HCT116 (cell line): ENCODE measurements at regions not wholly inside any gene's neighbourhood (a gene's known extent, or its start where the extent isn't known, plus 50 kb on each side); places are given as distances from the start of the nearest gene placed in this dataset.
"Not testable (repeated sequence)": the region's sequence is repeated elsewhere in the genome, so short reads cannot be mapped to it uniquely, and the experiment has no call there.

Experiments used
- ATAC-seq: fragments of 200-7000 bp; cut with Tn5 transposase; 2 replicates; pipeline ENCODE4 v1.9.1; 2020; ENCODE audit warnings: mild to moderate bottlenecking, moderate library complexity
- BruUV-seq: library from RNA; stranded (reverse); fragments of 400-500 nt; replicated peaks from 2 replicates; lab custom pipeline; 2021; lab: Mats Ljungman, UMichigan
- CTCF ChIA-PET: fragments of 300-600 bp; sonication (Branson Sonifier 250); formaldehyde crosslinking; loops from one replicate; lab custom pipeline; 2021; ENCODE audit warnings: antibody characterized with exemption; lab: Charles Lee
- POLR2A ChIA-PET: fragments of 300-600, 350-600 bp; sonication (Branson Sonifier 250); formaldehyde crosslinking; loops from one replicate; lab custom pipeline; 2021; ENCODE audit warnings: antibody characterized with exemption; lab: Charles Lee
- RAD21 ChIA-PET, 2 experiments: fragments of 300-600 bp; sonication (Branson Sonifier 250); formaldehyde crosslinking; loops; one replicate each; lab custom pipeline; 2023; ENCODE audit warnings: low total read pairs in 2 of 2; ENCODE audit not compliant: uncharacterized antibody in 2 of 2, unreplicated experiment in 2 of 2, low non-redundant PET in 1 of 2; lab: Charles Lee
- DNase-seq: peaks from one replicate; pipeline ENCODE4 v3.0.0-alpha.2; 2010; ENCODE audit warnings: low read depth, low spot score
- H2AFZ ChIP-seq: fragments of 200-600 bp; shearing (Covaris generic), sonication (generic); 2 replicates; pipeline ENCODE4 v1.6.1; 2017; ENCODE audit warnings: low read depth, mixed run types, mixed read lengths, antibody characterized with exemption, low read length; ENCODE audit not compliant: poor library complexity, severe bottlenecking
- H3K27ac ChIP-seq: 2 replicates; pipeline ENCODE4 v1.5.1; 2012; ENCODE audit warnings: low read depth, low read length
- H3K27me3 ChIP-seq: fragments of 200-600 bp; sonication (generic); 2 replicates; pipeline ENCODE4 v1.6.1; 2016; ENCODE audit warnings: mixed run types, low read length, mixed read lengths; ENCODE audit not compliant: insufficient read depth
- H3K36me3 ChIP-seq, 2 experiments: fragments of 200-500 bp in 1 of 2; fragments of 200-600 bp in 1 of 2; sonication (Bioruptor generic) in 1 of 2; sonication (generic) in 1 of 2; 2 replicates each; pipeline versions ENCODE4 v1.5.1 to v1.6.1; 2014 to 2016; ENCODE audit warnings: low read length in 2 of 2, inconsistent platforms in 1 of 2, mixed read lengths in 1 of 2, mixed run types in 1 of 2; ENCODE audit not compliant: insufficient read depth in 2 of 2, control insufficient read depth in 1 of 2
- H3K4me1 ChIP-seq, 2 experiments: fragments of 200-600 bp in 1 of 2; sonication (generic) in 1 of 2; 2 replicates each; pipeline versions ENCODE4 v1.5.1 to v1.6.1; 2012 to 2017; ENCODE audit warnings: low read length in 2 of 2, inconsistent platforms in 1 of 2, mild to moderate bottlenecking in 1 of 2, mixed read lengths in 1 of 2, mixed run types in 1 of 2, moderate library complexity in 1 of 2; ENCODE audit not compliant: insufficient read depth in 2 of 2, control insufficient read depth in 1 of 2
- H3K4me2 ChIP-seq: fragments of 200-600 bp; sonication (generic); 2 replicates; pipeline ENCODE4 v1.6.1; 2017; ENCODE audit warnings: mixed run types, low read length, mixed read lengths
- H3K4me3 ChIP-seq, 2 experiments: fragments of 200-600 bp in 1 of 2; sonication (generic) in 1 of 2; replicated peaks in 1 of 2; 2 replicates each; pipeline ENCODE4 v1.5.1; 2011 to 2016; ENCODE audit warnings: low read length in 2 of 2, control low read depth in 1 of 2, low read depth in 1 of 2, mild to moderate bottlenecking in 1 of 2, mixed read lengths in 1 of 2, mixed run types in 1 of 2
- H3K79me2 ChIP-seq: fragments of 200-600 bp; sonication (generic); 2 replicates; pipeline ENCODE4 v1.6.1; 2017; ENCODE audit warnings: mild to moderate bottlenecking, mixed run types, low read length, moderate library complexity, mixed read lengths; ENCODE audit not compliant: insufficient read depth
- H3K9ac ChIP-seq: fragments of 200-600 bp; sonication (generic); 2 replicates; pipeline ENCODE4 v1.6.1; 2016; ENCODE audit warnings: low read length, mixed read lengths
- H3K9me2 ChIP-seq: fragments of 200-600 bp; sonication (generic), shearing (Covaris generic); 2 replicates; pipeline ENCODE4 v1.6.1; 2017; ENCODE audit warnings: mixed run types, mild to moderate bottlenecking, moderate library complexity; ENCODE audit not compliant: insufficient read depth
- H3K9me3 ChIP-seq, 2 experiments: fragments of 200-500 bp in 1 of 2; fragments of 200-600 bp in 1 of 2; sonication (Bioruptor generic) in 1 of 2; sonication (generic) in 1 of 2; 2 replicates each; pipeline ENCODE4 v1.6.1; 2014 to 2017; ENCODE audit warnings: low read length in 2 of 2, mixed read lengths in 2 of 2, inconsistent platforms in 1 of 2, low read depth in 1 of 2, mild to moderate bottlenecking in 1 of 2, mixed run types in 1 of 2, moderate library complexity in 1 of 2; ENCODE audit not compliant: control insufficient read depth in 1 of 2, insufficient read depth in 1 of 2
- H4K20me1 ChIP-seq: fragments of 200-600 bp; sonication (generic), shearing (Covaris generic); 2 replicates; pipeline ENCODE4 v1.6.1; 2017; ENCODE audit warnings: mixed run types, mild to moderate bottlenecking, moderate library complexity; ENCODE audit not compliant: insufficient read depth
- CEBPB ChIP-seq: IDR thresholded peaks from 2 replicates; pipeline ENCODE4 v1.6.1; 2012; ENCODE audit warnings: low read depth
- CTCF ChIP-seq, 3 experiments: fragments of 200-600 bp in 1 of 3; sonication (generic) in 1 of 3; IDR thresholded peaks in 2 of 3; conservative IDR thresholded peaks in 1 of 3; 2 replicates each; pipeline ENCODE4 v1.5.1; 2012 to 2017; ENCODE audit warnings: low read depth in 2 of 3, low read length in 2 of 3, antibody characterized with exemption in 1 of 3, borderline replicate concordance in 1 of 3, control low read depth in 1 of 3, mild to moderate bottlenecking in 1 of 3, mixed read lengths in 1 of 3, mixed run types in 1 of 3, moderate library complexity in 1 of 3; ENCODE audit not compliant: insufficient read depth in 1 of 3
- EGR1 ChIP-seq: IDR thresholded peaks from 2 replicates; pipeline ENCODE4 v1.6.1; 2012; ENCODE audit warnings: low read depth
- MAX ChIP-seq: IDR thresholded peaks from 2 replicates; pipeline ENCODE4 v1.6.1; 2012
- POLR2A ChIP-seq: IDR thresholded peaks from 2 replicates; pipeline ENCODE4 v1.7.0; 2011; ENCODE audit warnings: borderline replicate concordance; ENCODE audit not compliant: insufficient read depth, insufficient read length; ENCODE audit errors: extremely low read depth
- intact Hi-C: fragments of 100-400 bp; cut with micrococcal nuclease; formaldehyde crosslinking; loops from 2 replicates; pipeline ENCODE4 v1.10.0; 2022

GRCh38 chr2:161068670-161069069, 91.6 kb upstream of the TANK start:
- CTCF ChIA-PET = no interaction called here
- Histone ChIP-seq H3K27me3 (no peaks in the 10 kb centered on the region), H3K9me3 (no peaks in the 10 kb centered on the region), H3K79me2 (no peaks in the 10 kb centered on the region), H3K27ac (no peak overlapping the region), H3K36me3 (no peaks in the 10 kb centered on the region), H3K4me2 (no peak overlapping the region), H2AFZ (no peak overlapping the region), H4K20me1 (no peaks in the 10 kb centered on the region), H3K9me2 (no peaks in the 10 kb centered on the region), H3K4me3 (no peak overlapping the region), H3K9ac (no peak overlapping the region), H3K4me1 (peaks cover 0 to 4% of the 10 kb centered on the region in 2 experiments; a peak in 1 of 4 replicates)
- BruUV-seq = no TSS peak
- POLR2A ChIA-PET = no interaction called here
- ATAC-seq = no peak
- RAD21 ChIA-PET = no interaction called here
- TF ChIP-seq CTCF (IDR thresholded peaks at IDR 0.05 in 2 of 3, conservative IDR thresholded peaks at IDR 0.05 in 1 of 3; ENCODE audit: borderline replicate concordance in 1 of 3, insufficient read depth in 1 of 3, low read depth in 2 of 3, low read length in 2 of 3) = no peak
- TF ChIP-seq MAX = no peak
- DNase-seq = no peak
- intact Hi-C loops = no loop called here

- H4K20me1 ChIP-seq = no peaks in the 10 kb centered on the region
- no peak overlapping the region for H3K9ac ChIP-seq
- no peaks in the 10 kb centered on the region for H3K4me1 ChIP-seq
- no peak overlapping the region for H3K27ac ChIP-seq
- POLR2A ChIA-PET = no interaction called here
- no peaks in the 10 kb centered on the region for H3K27me3 ChIP-seq
- TF ChIP-seq POLR2A = no peak
- no peak for TF ChIP-seq CEBPB
- no peak for TF ChIP-seq EGR1
- no peaks in the 10 kb centered on the region for H3K9me3 ChIP-seq
- no peaks in the 10 kb centered on the region for H3K9me2 ChIP-seq
- intact Hi-C loops = no loop called here
- ATAC-seq = no peak
- BruUV-seq = no TSS peak
- no peak for DNase-seq
- RAD21 ChIA-PET = no interaction called here
- H2AFZ ChIP-seq = no peak overlapping the region
- no peak overlapping the region for H3K4me2 ChIP-seq
- no peak overlapping the region for H3K4me3 ChIP-seq
- H3K79me2 ChIP-seq = no peaks in the 10 kb centered on the region
- no peaks in the 10 kb centered on the region for H3K36me3 ChIP-seq
- CTCF ChIA-PET = no interaction called here
Measured at GRCh38 chr2:161070693-161071479, 89.3 kb upstream of the TANK start.

GRCh38 chr2:161072436-161072835, 87.8 kb upstream of the TANK start:
- H3K27ac ChIP-seq, POLR2A ChIA-PET, ATAC-seq, BruUV-seq, H4K20me1 ChIP-seq, H3K9me3 ChIP-seq, RAD21 ChIA-PET, intact Hi-C loops, H2AFZ ChIP-seq, H3K4me3 ChIP-seq, H3K9me2 ChIP-seq, H3K27me3 ChIP-seq, H3K4me2 ChIP-seq, DNase-seq, H3K9ac ChIP-seq, H3K36me3 ChIP-seq, H3K79me2 ChIP-seq, H3K4me1 ChIP-seq: not testable (repeated sequence)
- CTCF ChIA-PET = interaction anchor here (1.7 kb wide), 1 partner anchor 9 kb away, joined by 6 read pairs; no protein-coding TSS in a partner anchor
